HCT116 (cell line): ENCODE measurements at regions not wholly inside any gene's neighbourhood (a gene's known extent, or its start where the extent isn't known, plus 50 kb on each side); places are given as distances from the start of the nearest gene placed in this dataset.

Source experiments
- ATAC-seq: fragments of 200-7000 bp; cut with Tn5 transposase; 2 replicates; pipeline ENCODE4 v1.9.1; 2020; ENCODE audit warnings: mild to moderate bottlenecking, moderate library complexity
- BruUV-seq: library from RNA; stranded (reverse); fragments of 400-500 nt; replicated peaks from 2 replicates; lab custom pipeline; 2021; lab: Mats Ljungman, UMichigan
- CTCF ChIA-PET: fragments of 300-600 bp; sonication (Branson Sonifier 250); formaldehyde crosslinking; loops from one replicate; lab custom pipeline; 2021; ENCODE audit warnings: antibody characterized with exemption; lab: Charles Lee
- POLR2A ChIA-PET: fragments of 300-600, 350-600 bp; sonication (Branson Sonifier 250); formaldehyde crosslinking; loops from one replicate; lab custom pipeline; 2021; ENCODE audit warnings: antibody characterized with exemption; lab: Charles Lee
- RAD21 ChIA-PET, 2 experiments: fragments of 300-600 bp; sonication (Branson Sonifier 250); formaldehyde crosslinking; loops; one replicate each; lab custom pipeline; 2023; ENCODE audit warnings: low total read pairs in 2 of 2; ENCODE audit not compliant: uncharacterized antibody in 2 of 2, unreplicated experiment in 2 of 2, low non-redundant PET in 1 of 2; lab: Charles Lee
- DNase-seq: peaks from one replicate; pipeline ENCODE4 v3.0.0-alpha.2; 2010; ENCODE audit warnings: low read depth, low spot score
- H2AFZ ChIP-seq: fragments of 200-600 bp; shearing (Covaris generic), sonication (generic); 2 replicates; pipeline ENCODE4 v1.6.1; 2017; ENCODE audit warnings: low read depth, mixed run types, mixed read lengths, antibody characterized with exemption, low read length; ENCODE audit not compliant: poor library complexity, severe bottlenecking
- H3K27ac ChIP-seq: 2 replicates; pipeline ENCODE4 v1.5.1; 2012; ENCODE audit warnings: low read depth, low read length
- H3K27me3 ChIP-seq: fragments of 200-600 bp; sonication (generic); 2 replicates; pipeline ENCODE4 v1.6.1; 2016; ENCODE audit warnings: mixed run types, low read length, mixed read lengths; ENCODE audit not compliant: insufficient read depth
- H3K36me3 ChIP-seq, 2 experiments: fragments of 200-500 bp in 1 of 2; fragments of 200-600 bp in 1 of 2; sonication (Bioruptor generic) in 1 of 2; sonication (generic) in 1 of 2; 2 replicates each; pipeline versions ENCODE4 v1.5.1 to v1.6.1; 2014 to 2016; ENCODE audit warnings: low read length in 2 of 2, inconsistent platforms in 1 of 2, mixed read lengths in 1 of 2, mixed run types in 1 of 2; ENCODE audit not compliant: insufficient read depth in 2 of 2, control insufficient read depth in 1 of 2
- H3K4me1 ChIP-seq, 2 experiments: fragments of 200-600 bp in 1 of 2; sonication (generic) in 1 of 2; 2 replicates each; pipeline versions ENCODE4 v1.5.1 to v1.6.1; 2012 to 2017; ENCODE audit warnings: low read length in 2 of 2, inconsistent platforms in 1 of 2, mild to moderate bottlenecking in 1 of 2, mixed read lengths in 1 of 2, mixed run types in 1 of 2, moderate library complexity in 1 of 2; ENCODE audit not compliant: insufficient read depth in 2 of 2, control insufficient read depth in 1 of 2
- H3K4me2 ChIP-seq: fragments of 200-600 bp; sonication (generic); 2 replicates; pipeline ENCODE4 v1.6.1; 2017; ENCODE audit warnings: mixed run types, low read length, mixed read lengths
- H3K4me3 ChIP-seq, 2 experiments: fragments of 200-600 bp in 1 of 2; sonication (generic) in 1 of 2; replicated peaks in 1 of 2; 2 replicates each; pipeline ENCODE4 v1.5.1; 2011 to 2016; ENCODE audit warnings: low read length in 2 of 2, control low read depth in 1 of 2, low read depth in 1 of 2, mild to moderate bottlenecking in 1 of 2, mixed read lengths in 1 of 2, mixed run types in 1 of 2
- H3K79me2 ChIP-seq: fragments of 200-600 bp; sonication (generic); 2 replicates; pipeline ENCODE4 v1.6.1; 2017; ENCODE audit warnings: mild to moderate bottlenecking, mixed run types, low read length, moderate library complexity, mixed read lengths; ENCODE audit not compliant: insufficient read depth
- H3K9ac ChIP-seq: fragments of 200-600 bp; sonication (generic); 2 replicates; pipeline ENCODE4 v1.6.1; 2016; ENCODE audit warnings: low read length, mixed read lengths
- H3K9me2 ChIP-seq: fragments of 200-600 bp; sonication (generic), shearing (Covaris generic); 2 replicates; pipeline ENCODE4 v1.6.1; 2017; ENCODE audit warnings: mixed run types, mild to moderate bottlenecking, moderate library complexity; ENCODE audit not compliant: insufficient read depth
- H3K9me3 ChIP-seq, 2 experiments: fragments of 200-500 bp in 1 of 2; fragments of 200-600 bp in 1 of 2; sonication (Bioruptor generic) in 1 of 2; sonication (generic) in 1 of 2; 2 replicates each; pipeline ENCODE4 v1.6.1; 2014 to 2017; ENCODE audit warnings: low read length in 2 of 2, mixed read lengths in 2 of 2, inconsistent platforms in 1 of 2, low read depth in 1 of 2, mild to moderate bottlenecking in 1 of 2, mixed run types in 1 of 2, moderate library complexity in 1 of 2; ENCODE audit not compliant: control insufficient read depth in 1 of 2, insufficient read depth in 1 of 2
- H4K20me1 ChIP-seq: fragments of 200-600 bp; sonication (generic), shearing (Covaris generic); 2 replicates; pipeline ENCODE4 v1.6.1; 2017; ENCODE audit warnings: mixed run types, mild to moderate bottlenecking, moderate library complexity; ENCODE audit not compliant: insufficient read depth
- ATF3 ChIP-seq: IDR thresholded peaks from 2 replicates; pipeline ENCODE4 v1.6.1; 2012
- CBX3 ChIP-seq: IDR thresholded peaks from 2 replicates; pipeline ENCODE4 v1.6.1; 2012; ENCODE audit warnings: low read depth
- CEBPB ChIP-seq: IDR thresholded peaks from 2 replicates; pipeline ENCODE4 v1.6.1; 2012; ENCODE audit warnings: low read depth
- EGR1 ChIP-seq: IDR thresholded peaks from 2 replicates; pipeline ENCODE4 v1.6.1; 2012; ENCODE audit warnings: low read depth
- ELF1 ChIP-seq: IDR thresholded peaks from 2 replicates; pipeline ENCODE4 v1.6.1; 2012; ENCODE audit warnings: low read depth, borderline replicate concordance
- EZH2 ChIP-seq: fragments of 200-600 bp; sonication (generic); IDR thresholded peaks from 2 replicates; pipeline ENCODE4 v1.6.1; 2017; ENCODE audit warnings: antibody characterized with exemption, mixed run types
- EZH2phosphoT487 ChIP-seq: fragments of 200-600 bp; IDR thresholded peaks from 2 replicates; pipeline ENCODE4 v1.6.1; 2018; ENCODE audit warnings: antibody characterized with exemption, borderline replicate concordance
- FOSL1 ChIP-seq: IDR thresholded peaks from 2 replicates; pipeline ENCODE4 v1.6.1; 2012; ENCODE audit warnings: low read depth
- JUND ChIP-seq: IDR thresholded peaks from 2 replicates; pipeline ENCODE4 v1.6.1; 2012
- MAX ChIP-seq: IDR thresholded peaks from 2 replicates; pipeline ENCODE4 v1.6.1; 2012
- POLR2A ChIP-seq: IDR thresholded peaks from 2 replicates; pipeline ENCODE4 v1.7.0; 2011; ENCODE audit warnings: borderline replicate concordance; ENCODE audit not compliant: insufficient read depth, insufficient read length; ENCODE audit errors: extremely low read depth
- POLR2AphosphoS5 ChIP-seq: IDR thresholded peaks from 2 replicates; pipeline ENCODE4 v1.6.1; 2011; ENCODE audit warnings: mild to moderate bottlenecking, low read depth, low read length, moderate library complexity
- RAD21 ChIP-seq: IDR thresholded peaks from 2 replicates; pipeline ENCODE4 v1.6.1; 2012; ENCODE audit warnings: low read depth, mild to moderate bottlenecking
- SIN3A ChIP-seq: IDR thresholded peaks from 2 replicates; pipeline ENCODE4 v1.6.1; 2012; ENCODE audit warnings: low read depth
- SP1 ChIP-seq: IDR thresholded peaks from 2 replicates; pipeline ENCODE4 v1.6.1; 2012; ENCODE audit warnings: low read depth
- SRF ChIP-seq: IDR thresholded peaks from 2 replicates; pipeline ENCODE4 v1.6.1; 2012; ENCODE audit warnings: low read depth
- YY1 ChIP-seq: IDR thresholded peaks from 2 replicates; pipeline ENCODE4 v1.6.1; 2011; ENCODE audit warnings: low read length, low read depth, moderate library complexity, mild to moderate bottlenecking; ENCODE audit not compliant: insufficient replicate concordance; ENCODE audit errors: extremely low read depth
- ZNF274 ChIP-seq: fragments of 200-500 bp; sonication (Bioruptor generic); IDR thresholded peaks from 2 replicates; pipeline ENCODE4 v1.6.1; 2014; ENCODE audit warnings: mild to moderate bottlenecking, low read depth, low read length, inconsistent platforms
- intact Hi-C: fragments of 100-400 bp; cut with micrococcal nuclease; formaldehyde crosslinking; loops from 2 replicates; pipeline ENCODE4 v1.10.0; 2022
- TF ChIP-seq, protein P1 (sequence below): IDR thresholded peaks from 2 replicates; pipeline ENCODE4 v1.6.1; 2011; ENCODE audit warnings: mild to moderate bottlenecking, low read length, moderate library complexity; ENCODE audit not compliant: insufficient replicate concordance; ENCODE audit errors: extremely low read depth
- TF ChIP-seq, protein P2 (sequence below), 3 experiments: fragments of 200-600 bp in 1 of 3; sonication (generic) in 1 of 3; IDR thresholded peaks in 2 of 3; conservative IDR thresholded peaks in 1 of 3; 2 replicates each; pipeline ENCODE4 v1.5.1; 2012 to 2017; ENCODE audit warnings: low read depth in 2 of 3, low read length in 2 of 3, antibody characterized with exemption in 1 of 3, borderline replicate concordance in 1 of 3, control low read depth in 1 of 3, mild to moderate bottlenecking in 1 of 3, mixed read lengths in 1 of 3, mixed run types in 1 of 3, moderate library complexity in 1 of 3; ENCODE audit not compliant: insufficient read depth in 1 of 3

GRCh38 chr5:158414780-158415179 is 555.8 kb upstream of the CLINT1 start:
- intact Hi-C loops, result no loop called here

More at GRCh38 chr5:158414780-158415179, 555.8 kb upstream of the CLINT1 start:
- Histone ChIP-seq H3K27ac (no peak overlapping the region), H3K9me2 (no peaks in the 10 kb centered on the region), H3K9me3 (no peaks in the 10 kb centered on the region), H3K79me2 (no peaks in the 10 kb centered on the region), H3K9ac (no peak overlapping the region), H4K20me1 (no peaks in the 10 kb centered on the region), H2AFZ (no peak overlapping the region), H3K36me3 (no peaks in the 10 kb centered on the region), H3K27me3 (no peaks in the 10 kb centered on the region), H3K4me3 (no peak overlapping the region), H3K4me1 (no peaks in the 10 kb centered on the region), H3K4me2 (no peak overlapping the region)
- CTCF ChIA-PET, result no interaction called here
- TF ChIP-seq ATF3 (no peak), CEBPB (no peak), POLR2A (no peak), SIN3A (no peak), MAX (no peak), EZH2phosphoT487 (no peak), RAD21 (no peak), EZH2 (no peak), YY1 (no peak), SRF (no peak), FOSL1 (no peak), SP1 (no peak), POLR2AphosphoS5 (no peak), EGR1 (no peak), ELF1 (no peak), CBX3 (no peak), ZNF274 (no peak), JUND (no peak)
- TF ChIP-seq, protein P1, sequence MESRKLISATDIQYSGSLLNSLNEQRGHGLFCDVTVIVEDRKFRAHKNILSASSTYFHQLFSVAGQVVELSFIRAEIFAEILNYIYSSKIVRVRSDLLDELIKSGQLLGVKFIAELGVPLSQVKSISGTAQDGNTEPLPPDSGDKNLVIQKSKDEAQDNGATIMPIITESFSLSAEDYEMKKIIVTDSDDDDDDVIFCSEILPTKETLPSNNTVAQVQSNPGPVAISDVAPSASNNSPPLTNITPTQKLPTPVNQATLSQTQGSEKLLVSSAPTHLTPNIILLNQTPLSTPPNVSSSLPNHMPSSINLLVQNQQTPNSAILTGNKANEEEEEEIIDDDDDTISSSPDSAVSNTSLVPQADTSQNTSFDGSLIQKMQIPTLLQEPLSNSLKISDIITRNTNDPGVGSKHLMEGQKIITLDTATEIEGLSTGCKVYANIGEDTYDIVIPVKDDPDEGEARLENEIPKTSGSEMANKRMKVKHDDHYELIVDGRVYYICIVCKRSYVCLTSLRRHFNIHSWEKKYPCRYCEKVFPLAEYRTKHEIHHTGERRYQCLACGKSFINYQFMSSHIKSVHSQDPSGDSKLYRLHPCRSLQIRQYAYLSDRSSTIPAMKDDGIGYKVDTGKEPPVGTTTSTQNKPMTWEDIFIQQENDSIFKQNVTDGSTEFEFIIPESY, result no peak
- TF ChIP-seq, protein P2, sequence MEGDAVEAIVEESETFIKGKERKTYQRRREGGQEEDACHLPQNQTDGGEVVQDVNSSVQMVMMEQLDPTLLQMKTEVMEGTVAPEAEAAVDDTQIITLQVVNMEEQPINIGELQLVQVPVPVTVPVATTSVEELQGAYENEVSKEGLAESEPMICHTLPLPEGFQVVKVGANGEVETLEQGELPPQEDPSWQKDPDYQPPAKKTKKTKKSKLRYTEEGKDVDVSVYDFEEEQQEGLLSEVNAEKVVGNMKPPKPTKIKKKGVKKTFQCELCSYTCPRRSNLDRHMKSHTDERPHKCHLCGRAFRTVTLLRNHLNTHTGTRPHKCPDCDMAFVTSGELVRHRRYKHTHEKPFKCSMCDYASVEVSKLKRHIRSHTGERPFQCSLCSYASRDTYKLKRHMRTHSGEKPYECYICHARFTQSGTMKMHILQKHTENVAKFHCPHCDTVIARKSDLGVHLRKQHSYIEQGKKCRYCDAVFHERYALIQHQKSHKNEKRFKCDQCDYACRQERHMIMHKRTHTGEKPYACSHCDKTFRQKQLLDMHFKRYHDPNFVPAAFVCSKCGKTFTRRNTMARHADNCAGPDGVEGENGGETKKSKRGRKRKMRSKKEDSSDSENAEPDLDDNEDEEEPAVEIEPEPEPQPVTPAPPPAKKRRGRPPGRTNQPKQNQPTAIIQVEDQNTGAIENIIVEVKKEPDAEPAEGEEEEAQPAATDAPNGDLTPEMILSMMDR (IDR thresholded peaks at IDR 0.05 in 2 of 3, conservative IDR thresholded peaks at IDR 0.05 in 1 of 3; ENCODE audit: borderline replicate concordance in 1 of 3, insufficient read depth in 1 of 3, low read depth in 2 of 3, low read length in 2 of 3), result no peak
- POLR2A ChIA-PET, result no interaction called here
- RAD21 ChIA-PET, result no interaction called here
- ATAC-seq (no peak), DNase-seq (no peak)
- no TSS peak for BruUV-seq
